GM21381 (cell line): ENCODE measurements at regions not wholly inside any gene's neighbourhood (a gene's known extent, or its start where the extent isn't known, plus 50 kb on each side); places are given as distances from the start of the nearest gene placed in this dataset.

Experiments used
- ATAC-seq: cut with Tn5 transposase; IDR thresholded peaks from one replicate; pipeline ENCODE4 v1.9.1; 2021; ENCODE audit warnings: mild to moderate bottlenecking, moderate library complexity; ENCODE audit not compliant: unreplicated experiment

- ATAC-seq: no peak
Observed at GRCh38 chr13:111551204-111551820, 230.9 kb downstream of the TEX29 start.

GRCh38 chr13:111552891-111553655, 232.6 kb downstream of the TEX29 start:
- no peak for ATAC-seq

- ATAC-seq: no peak
Observed at GRCh38 chr13:111554539-111555267, 234.3 kb downstream of the TEX29 start.

GRCh38 chr13:111555268-111555808, 234.9 kb downstream of the TEX29 start:
- ATAC-seq: no peak

GRCh38 chr13:111555903-111556302, 235.5 kb downstream of the TEX29 start:
- no peak for ATAC-seq

GRCh38 chr13:111556496-111556895, 236.1 kb downstream of the TEX29 start:
- ATAC-seq: no peak

GRCh38 chr13:111557921-111558699, 237.7 kb downstream of the TEX29 start:
- no peak for ATAC-seq

GRCh38 chr13:111558700-111559088, 238.3 kb downstream of the TEX29 start:
- no peak for ATAC-seq

GRCh38 chr13:111559612-111560403, 239.4 kb downstream of the TEX29 start:
- ATAC-seq: no peak

GRCh38 chr13:111561091-111561781, 240.8 kb downstream of the TEX29 start:
- ATAC-seq: no peak

- ATAC-seq: no peak
Observed at GRCh38 chr13:111562716-111563115, 242.3 kb downstream of the TEX29 start.

- no peak for ATAC-seq
Observed at GRCh38 chr13:111564606-111565005, 244.2 kb downstream of the TEX29 start.

GRCh38 chr13:111565400-111565799, 245.0 kb downstream of the TEX29 start:
- ATAC-seq: no peak

GRCh38 chr13:111566567-111566966, 246.1 kb downstream of the TEX29 start:
- no peak for ATAC-seq

GRCh38 chr13:111567637-111568036, 247.2 kb downstream of the TEX29 start:
- no peak for ATAC-seq

- no peak for ATAC-seq
Observed at GRCh38 chr13:111568290-111568689, 247.8 kb downstream of the TEX29 start.

GRCh38 chr13:111570911-111571310, 250.5 kb downstream of the TEX29 start:
- ATAC-seq: no peak

- no peak for ATAC-seq
Observed at GRCh38 chr13:111572956-111573761, 252.7 kb downstream of the TEX29 start.

GRCh38 chr13:111573801-111574200, 253.4 kb downstream of the TEX29 start:
- ATAC-seq: no peak
